NCI-H146 treated with DMSO at 0.1 percent for 48 hours (cell line): ENCODE measurements at regions not wholly inside any gene's neighbourhood (a gene's known extent, or its start where the extent isn't known, plus 50 kb on each side); places are given as distances from the start of the nearest gene placed in this dataset.
"Not testable (repeated sequence)": the region's sequence is repeated elsewhere in the genome, so short reads cannot be mapped to it uniquely, and the experiment has no call there.

Experiments used
- DNase-seq: peaks from one replicate; lab custom pipeline; 2025; ENCODE audit not compliant: unreplicated experiment; lab: John Stamatoyannopoulos, UW

DNA sequence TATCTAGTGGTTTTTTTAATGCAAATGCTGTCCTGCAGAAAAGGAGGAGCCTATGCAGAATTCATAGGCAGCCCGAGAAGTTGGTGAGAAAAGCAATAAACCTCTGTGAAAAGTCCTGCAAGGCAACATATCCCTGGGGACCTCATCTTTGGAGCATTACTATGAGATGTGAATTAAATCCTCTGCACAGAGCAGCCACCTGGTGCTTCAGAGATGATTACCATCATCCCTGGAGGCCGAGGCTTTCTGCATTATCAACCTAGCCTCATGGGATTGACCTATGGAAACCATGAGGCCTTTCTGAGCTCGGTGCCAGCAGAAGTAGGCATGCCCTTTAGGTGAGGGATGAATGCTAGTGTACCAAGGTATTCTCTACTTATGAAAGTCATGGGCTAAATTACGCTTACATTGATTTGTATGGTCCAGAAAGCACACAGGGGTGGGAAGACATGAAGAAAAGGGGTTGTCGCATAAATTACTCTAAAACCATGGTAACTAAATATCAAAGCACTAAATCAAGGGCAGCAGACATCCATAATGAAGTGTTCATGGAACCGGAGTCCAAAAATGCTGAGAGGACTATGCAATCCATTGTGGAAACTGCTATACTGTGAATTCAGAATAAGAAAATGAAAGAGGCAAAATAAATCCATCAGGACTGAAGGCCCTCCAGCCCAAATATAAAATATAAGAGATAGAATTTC is 623.5 kb upstream of the DDX18 start:
- no peak for DNase-seq

GRCh38 chr2:117195381-117195780 is 619.1 kb upstream of the DDX18 start:
- DNase-seq = no peak

DNA sequence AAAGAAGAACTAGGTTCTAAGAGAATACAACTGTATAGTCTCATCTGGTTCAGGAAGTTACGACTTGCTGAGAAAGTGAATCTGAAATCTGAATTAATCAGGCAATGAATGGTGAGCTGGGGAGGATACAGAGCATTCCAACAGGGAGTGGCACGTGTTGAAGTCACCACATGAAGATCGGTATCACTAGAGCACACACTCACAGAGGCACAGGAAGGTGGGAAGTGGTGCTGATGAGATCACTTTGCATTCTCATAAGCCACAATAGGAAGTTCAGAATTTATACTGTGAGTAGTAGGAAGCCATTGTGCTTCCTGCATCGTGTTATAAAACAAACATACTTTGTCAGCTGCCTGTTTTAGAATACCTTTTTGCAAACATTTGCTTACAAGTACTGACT is 615.0 kb upstream of the DDX18 start:
- DNase-seq = no peak

- DNase-seq = no peak
Observed at GRCh38 chr2:117212562-117212961, 601.9 kb upstream of the DDX18 start.

GRCh38 chr2:117217145-117217544 is 597.3 kb upstream of the DDX18 start:
- DNase-seq = no peak

GRCh38 chr2:117222809-117223208 is 591.7 kb upstream of the DDX18 start:
- no peak for DNase-seq

DNA sequence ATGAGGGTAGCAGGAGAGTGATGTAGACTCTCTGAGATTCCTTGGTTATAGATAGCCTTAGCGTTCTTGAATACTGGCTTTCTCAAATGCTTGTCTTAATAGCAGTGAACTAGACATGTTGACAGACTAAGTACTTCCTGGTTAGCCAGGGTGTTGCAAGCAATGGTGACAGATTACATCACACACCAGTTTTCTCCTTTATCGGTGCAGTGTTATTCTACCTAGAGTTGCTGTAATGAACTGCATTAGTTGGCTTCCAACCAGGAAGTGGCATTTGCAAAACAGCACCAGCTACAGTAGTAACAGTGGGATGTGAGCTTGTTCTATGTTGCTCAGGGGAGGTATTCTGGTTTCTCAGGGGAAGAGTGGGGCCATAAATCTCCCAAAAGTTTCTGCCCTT is 582.2 kb upstream of the DDX18 start:
- DNase-seq = no peak

GRCh38 chr2:117257362-117257761 is 557.1 kb upstream of the DDX18 start:
- no peak for DNase-seq

GRCh38 chr2:117269574-117269973 is 544.9 kb upstream of the DDX18 start:
- DNase-seq = no peak

GRCh38 chr2:117271631-117272030 is 542.9 kb upstream of the DDX18 start:
- DNase-seq = no peak

- DNase-seq = no peak
Observed at GRCh38 chr2:117273009-117273671, 541.4 kb upstream of the DDX18 start.

- DNase-seq = no peak
Observed at GRCh38 chr2:117293012-117293411, 521.5 kb upstream of the DDX18 start.

DNA sequence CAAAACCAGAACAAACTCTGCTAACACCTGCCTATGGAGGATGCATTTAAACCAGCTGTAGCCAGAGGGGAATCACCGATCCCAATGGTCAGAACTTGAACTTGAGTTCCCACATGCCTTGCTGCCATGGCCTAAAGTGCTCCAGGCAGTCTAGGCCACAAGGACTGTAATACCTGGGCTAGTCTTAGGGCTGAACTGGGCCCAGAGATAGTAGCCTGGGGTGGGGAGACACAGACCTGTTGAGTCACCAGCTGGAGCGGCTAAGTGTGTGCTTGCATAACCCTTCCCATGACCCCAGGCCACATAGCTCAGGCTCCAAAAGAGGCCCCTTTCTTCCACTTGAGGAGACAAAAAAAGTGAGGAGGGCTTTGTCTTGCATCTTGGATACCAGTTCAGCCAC is 515.0 kb upstream of the DDX18 start:
- DNase-seq = no peak

GRCh38 chr2:117308861-117309770 is 505.4 kb upstream of the DDX18 start:
- DNase-seq = no peak

GRCh38 chr2:117321816-117322215 is 492.7 kb upstream of the DDX18 start:
- DNase-seq = no peak

DNA sequence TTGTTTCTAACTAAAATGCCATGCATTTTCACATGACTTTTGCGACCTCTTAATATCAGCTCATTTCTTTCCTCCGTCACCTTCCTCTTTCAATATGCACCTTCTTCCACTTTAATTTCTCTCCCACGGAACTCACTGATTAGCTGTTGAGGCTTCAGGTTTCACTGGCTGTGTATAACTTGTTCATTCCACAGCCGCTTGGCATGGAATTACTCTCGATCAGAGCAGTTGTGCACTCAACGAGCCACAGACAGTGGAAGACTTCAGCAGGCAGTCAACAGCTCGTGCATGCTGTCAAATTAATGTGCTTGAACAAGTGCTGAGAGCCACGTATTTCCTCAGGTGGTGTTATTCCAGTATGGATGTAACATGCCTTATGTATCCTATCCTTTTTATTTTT is 491.2 kb upstream of the DDX18 start:
- DNase-seq = no peak

DNA sequence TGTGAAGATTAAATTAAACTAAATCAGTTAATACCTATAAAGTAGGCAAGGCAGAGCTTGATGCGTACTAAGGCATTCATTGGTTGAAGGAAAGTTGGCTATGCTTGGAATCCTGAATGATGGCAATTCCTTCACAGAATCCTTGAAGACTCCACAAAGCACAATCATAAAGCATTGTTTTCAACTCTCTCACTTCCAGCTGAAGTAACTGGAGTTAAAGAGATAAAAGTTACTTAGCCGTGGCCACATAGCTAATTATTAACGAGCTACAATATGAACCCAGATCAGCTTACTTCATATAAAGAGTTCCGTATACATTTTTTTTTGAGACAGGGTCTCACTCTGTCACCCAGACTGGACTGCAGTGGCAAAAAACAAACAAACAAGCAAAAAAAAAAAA is 483.9 kb upstream of the DDX18 start:
- DNase-seq = no peak

DNA sequence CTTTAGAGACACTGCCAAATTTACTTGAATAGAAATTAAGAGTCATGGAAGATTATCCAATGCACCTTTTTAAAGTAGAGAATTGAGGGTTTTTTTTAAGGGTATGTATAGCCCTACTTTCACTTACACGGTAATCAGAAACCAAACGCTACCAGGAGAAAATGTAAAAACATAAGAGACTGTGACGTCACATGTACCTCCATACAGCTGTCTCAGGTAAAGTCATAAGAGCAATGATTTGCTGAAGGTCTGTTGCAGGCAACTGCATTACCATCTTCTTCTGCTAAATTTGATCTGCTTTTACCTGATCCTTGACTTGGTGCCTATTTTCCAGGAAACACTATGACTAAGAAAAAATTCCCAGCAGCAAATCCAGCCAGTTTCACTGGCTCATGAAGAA is 478.5 kb upstream of the DDX18 start:
- DNase-seq = no peak

DNA sequence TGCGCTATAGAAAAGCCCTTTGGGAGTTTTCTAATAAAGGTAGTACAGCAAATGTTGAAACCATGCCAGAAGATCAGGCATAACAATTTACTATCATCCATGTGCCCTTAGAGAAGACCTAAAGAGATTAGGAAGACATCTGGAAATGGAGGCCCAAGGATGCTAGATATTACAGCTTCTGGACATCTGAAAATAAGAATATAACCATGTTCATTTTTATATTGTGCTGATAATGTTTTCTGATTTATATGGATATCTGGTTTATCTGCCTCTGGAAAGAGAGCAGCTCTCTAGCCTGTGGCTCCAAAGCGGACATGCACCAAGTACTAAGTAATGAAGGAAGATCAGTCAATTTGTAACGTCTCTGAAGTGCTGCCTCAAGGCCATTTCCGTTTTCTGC is 478.0 kb upstream of the DDX18 start:
- DNase-seq = no peak

DNA sequence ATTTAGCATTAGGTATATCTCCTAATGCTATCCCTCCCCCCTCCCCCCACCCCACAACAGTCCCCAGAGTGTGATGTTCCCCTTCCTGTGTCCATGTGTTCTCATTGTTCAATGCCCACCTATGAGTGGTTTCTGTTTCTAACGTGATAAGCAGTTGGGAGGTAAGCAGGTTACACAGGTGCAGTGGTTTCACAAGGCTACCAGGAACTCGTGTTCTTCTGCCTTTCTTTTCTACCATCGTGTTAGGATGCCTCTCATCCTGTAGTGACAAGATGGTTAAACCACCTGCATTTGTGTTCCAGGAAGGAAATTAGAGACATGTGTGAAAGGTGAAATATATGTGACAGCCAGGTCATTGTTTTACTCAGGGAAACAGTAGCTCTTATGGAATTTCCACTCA is 476.5 kb upstream of the DDX18 start:
- DNase-seq = not testable (repeated sequence)

GRCh38 chr2:117339980-117340379 is 474.5 kb upstream of the DDX18 start:
- no peak for DNase-seq

DNA sequence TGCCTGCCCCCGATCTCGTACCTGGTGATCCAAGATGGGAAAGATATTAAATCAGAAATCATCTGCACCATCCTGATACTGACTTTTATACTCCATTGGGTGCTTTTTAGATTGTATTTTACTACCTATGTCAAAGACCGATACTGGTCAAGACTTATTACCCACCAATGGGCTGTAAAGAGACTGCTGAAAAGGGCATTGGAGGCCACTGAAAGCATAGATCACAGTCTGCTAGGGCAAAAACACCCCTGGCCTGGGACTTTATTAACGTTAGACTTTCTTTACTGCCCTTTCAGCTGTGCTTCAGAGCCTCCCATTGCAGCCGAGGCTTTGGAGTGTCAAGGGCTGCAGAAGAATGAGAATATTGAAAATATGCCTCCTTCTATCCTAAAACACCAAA is 472.8 kb upstream of the DDX18 start:
- DNase-seq = no peak
